Amniotic epithelial cell (primary cell): ENCODE measurements at regions not wholly inside any gene's neighbourhood (a gene's known extent, or its start where the extent isn't known, plus 50 kb on each side); places are given as distances from the start of the nearest gene placed in this dataset.
"Not testable (repeated sequence)": the region's sequence is repeated elsewhere in the genome, so short reads cannot be mapped to it uniquely, and the experiment has no call there.

Source experiments
- DNase-seq: peaks from one replicate; pipeline ENCODE4 v3.0.0-alpha.2; 2010; ENCODE audit warnings: low read depth

DNA sequence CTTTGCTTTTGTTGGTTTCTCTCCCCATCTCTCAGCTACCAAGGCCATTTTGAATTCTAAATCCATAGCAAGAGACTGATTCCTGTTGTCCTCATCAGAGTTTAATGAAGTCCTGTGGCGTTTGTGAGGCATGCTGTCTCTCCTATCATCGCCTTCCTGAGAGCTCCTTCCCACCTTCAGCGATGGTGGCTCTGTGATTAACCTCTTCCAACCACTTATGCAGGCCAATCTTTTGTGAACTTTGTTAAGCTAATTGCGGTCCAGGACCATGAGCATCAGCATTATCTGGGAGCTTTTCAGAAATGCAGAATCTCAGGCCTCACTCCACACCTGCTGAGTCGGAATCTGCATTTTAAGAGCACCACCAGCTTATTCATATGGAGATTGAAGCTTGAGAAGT, 272.5 kb upstream of the CDYL start:
- DNase-seq = no peak

DNA sequence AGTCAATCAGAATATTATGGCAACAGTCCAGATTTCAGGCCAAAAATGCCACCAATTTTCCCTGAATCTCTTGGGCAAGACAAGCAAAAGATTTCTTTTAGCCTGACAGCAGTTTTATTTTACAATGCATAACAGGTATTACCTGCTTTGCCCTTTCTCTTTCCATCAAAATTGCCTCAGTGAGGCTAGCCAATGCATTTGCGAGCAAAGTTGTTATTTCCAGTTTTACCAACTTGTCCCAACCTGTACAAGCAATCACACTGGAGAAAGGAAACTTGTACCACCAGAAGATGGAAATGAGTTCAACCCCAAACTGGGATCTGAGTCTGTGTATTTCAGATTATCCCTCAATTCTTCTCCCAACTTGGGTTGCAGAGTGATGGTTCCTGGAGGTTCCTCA, 279.9 kb upstream of the CDYL start:
- no peak for DNase-seq

- DNase-seq = peak; percentile 43
These were observed 284.5 kb upstream of the CDYL start for GRCh38 chr6:4491501-4492260.

DNA sequence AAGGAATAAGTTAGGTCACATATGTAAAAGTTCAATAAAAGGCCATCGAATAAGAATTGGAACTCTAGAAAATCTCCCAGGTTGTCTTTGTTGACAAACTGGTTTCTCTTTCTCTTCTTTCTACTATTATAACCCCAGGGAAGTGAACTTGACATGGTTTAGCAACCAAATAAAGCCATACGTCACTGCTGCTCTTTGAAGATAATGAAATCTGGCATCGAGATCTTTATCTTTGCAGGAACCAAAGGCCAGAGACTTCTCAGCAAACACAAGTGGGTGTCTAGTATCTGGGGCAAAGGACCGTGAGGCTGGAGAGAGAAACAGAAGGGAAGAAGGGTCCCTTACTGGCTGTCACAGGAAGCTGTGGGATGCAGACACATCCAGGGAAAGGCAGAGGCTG, 286.7 kb upstream of the CDYL start:
- no peak for DNase-seq

DNA sequence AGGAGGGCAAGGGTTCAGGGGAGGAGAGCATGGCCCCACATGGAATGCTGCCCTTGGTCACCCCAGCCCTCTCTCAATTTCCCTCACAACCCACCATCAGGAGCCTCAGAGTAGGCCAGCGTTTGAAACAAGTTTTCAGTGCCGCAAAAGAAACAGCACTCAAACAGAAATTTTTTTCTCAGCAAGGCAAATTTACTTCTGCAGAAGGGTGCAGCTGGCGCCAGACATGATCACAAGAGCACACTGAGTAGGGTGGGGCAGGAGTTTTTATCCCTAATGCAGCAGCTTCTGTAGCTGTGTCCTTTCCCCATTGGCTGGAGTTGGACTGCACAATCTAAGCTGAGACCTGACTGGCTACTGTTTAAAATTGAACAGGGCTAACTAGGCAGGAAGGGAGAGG, 287.8 kb upstream of the CDYL start:
- no peak for DNase-seq

DNA sequence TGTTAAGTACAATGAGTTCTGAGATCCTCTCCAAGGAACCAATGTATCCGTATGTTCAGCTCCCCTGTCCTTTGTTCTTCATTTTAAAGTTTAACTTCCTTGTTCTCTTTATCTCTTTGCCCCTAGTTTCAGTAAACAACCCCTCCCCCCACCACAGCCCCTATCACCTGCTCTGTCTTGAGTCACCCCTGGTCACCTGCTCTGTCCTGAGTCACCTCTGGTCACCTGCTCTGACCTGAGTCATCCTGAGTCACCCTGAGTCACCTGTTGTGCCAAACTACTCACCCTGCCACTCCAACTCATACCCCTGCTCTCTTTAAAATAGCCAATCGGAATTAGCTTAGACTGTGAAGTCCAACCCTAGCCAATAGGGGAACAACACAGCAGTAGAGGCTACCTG, 288.7 kb upstream of the CDYL start:
- DNase-seq = no peak

GRCh38 chr6:4486568-4487315, 289.5 kb upstream of the CDYL start:
- DNase-seq = no peak

- DNase-seq = no peak
These were observed 290.5 kb upstream of the CDYL start for GRCh38 chr6:4485735-4486134.

- no peak for DNase-seq
These were observed 293.7 kb upstream of the CDYL start for GRCh38 chr6:4482461-4482860.

DNA sequence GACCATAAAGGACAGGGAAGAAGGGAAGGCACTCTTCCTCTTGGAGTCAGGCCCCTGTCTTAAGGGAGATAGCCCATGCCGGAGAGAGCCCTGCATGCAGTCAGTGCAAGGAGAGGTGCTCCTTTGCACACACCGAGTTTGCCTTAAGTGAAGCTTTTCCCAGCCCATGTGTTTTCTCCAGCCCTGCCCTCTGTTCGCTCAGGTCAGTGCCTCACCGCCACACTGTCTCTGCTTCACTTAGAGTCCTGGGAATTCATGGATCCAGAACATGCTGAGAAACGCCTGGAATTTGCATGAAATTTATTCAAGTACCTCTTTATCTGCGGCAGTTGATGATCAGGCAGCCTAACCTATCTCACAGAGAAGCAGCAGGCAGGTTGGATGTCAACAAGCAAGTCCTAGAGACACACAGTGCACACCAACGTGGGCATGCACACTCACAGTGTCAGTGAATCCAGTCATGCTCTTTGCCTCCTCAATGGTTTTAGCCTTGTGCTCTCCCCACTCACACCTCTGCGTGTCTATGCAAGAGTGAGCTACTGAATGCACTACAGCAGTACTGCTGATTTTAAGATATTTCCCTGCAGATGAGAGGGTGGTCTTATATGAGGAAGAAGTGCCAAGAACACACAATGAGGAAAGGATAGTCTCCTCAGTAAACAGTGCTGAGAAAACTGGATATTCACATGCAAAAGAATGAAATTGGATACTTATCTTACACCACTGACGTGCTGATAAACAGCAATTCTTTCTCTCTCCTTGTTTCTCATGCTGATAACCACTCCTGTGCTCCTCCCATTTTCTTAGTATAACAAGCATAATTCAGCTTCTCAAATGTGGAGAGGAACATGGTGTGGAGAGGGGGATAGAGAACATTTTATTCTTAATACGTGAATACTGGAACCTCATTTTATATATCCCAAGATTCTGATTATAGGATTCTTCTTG, 295.1 kb upstream of the CDYL start:
- peak; percentile 60 for DNase-seq

- DNase-seq = no peak
These were observed 298.1 kb upstream of the CDYL start for GRCh38 chr6:4478098-4478497.

- no peak for DNase-seq
These were observed 301.4 kb upstream of the CDYL start for GRCh38 chr6:4474810-4475209.

DNA sequence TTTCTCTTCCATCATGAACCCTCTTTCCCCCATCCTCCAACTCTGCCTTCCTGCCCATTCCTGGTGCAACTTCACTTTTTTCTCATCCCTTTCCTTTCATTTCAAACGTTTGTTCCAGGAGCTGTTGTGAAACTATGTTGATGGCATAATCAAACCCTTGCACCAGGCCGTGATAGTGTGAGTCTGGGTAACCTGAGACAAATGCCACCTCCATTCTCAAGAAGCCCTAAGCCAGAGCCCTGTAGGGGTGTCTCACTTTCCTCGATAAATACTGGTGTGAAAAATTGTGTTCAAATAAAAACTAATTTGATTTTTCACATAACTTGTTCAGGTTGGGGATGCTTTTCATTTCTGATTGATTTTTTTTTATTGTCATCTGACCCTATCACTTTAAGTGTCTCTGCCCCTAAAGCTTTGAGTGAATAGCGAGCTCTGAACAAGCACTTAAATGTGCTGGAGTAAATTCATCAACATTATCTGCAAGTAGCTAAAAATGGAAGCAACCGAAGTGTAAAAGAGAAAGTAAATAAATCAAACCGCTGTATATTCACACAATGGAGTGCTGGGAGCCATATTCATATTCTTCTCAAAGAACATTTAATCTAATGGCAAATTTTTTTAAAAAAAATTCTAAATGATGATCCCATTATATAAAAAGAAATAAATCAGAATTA, 303.1 kb upstream of the CDYL start:
- DNase-seq = no peak

- DNase-seq = no peak
These were observed 304.0 kb upstream of the CDYL start for GRCh38 chr6:4472222-4472621.

DNA sequence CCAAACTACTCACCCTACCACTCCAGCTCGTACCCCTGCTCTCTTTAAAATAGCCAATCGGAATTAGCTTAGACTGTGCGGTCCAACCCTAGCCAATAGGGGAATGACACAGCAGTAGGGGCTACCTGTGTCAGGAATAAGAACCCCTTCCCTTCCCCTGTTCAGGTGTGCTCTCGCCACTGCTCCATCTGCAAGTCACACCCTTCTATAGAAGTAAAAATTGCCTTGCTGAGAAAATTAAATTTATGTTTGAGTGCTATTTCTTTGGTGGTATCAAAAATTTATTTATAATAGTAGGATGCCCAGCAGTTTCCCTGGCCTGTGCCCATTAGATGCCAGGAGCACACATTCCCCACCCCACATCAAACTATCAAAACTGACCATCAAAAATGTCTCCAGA, 304.7 kb upstream of the CDYL start:
- DNase-seq = not testable (repeated sequence)

- no peak for DNase-seq
These were observed 305.4 kb upstream of the CDYL start for GRCh38 chr6:4470698-4471210.

DNA sequence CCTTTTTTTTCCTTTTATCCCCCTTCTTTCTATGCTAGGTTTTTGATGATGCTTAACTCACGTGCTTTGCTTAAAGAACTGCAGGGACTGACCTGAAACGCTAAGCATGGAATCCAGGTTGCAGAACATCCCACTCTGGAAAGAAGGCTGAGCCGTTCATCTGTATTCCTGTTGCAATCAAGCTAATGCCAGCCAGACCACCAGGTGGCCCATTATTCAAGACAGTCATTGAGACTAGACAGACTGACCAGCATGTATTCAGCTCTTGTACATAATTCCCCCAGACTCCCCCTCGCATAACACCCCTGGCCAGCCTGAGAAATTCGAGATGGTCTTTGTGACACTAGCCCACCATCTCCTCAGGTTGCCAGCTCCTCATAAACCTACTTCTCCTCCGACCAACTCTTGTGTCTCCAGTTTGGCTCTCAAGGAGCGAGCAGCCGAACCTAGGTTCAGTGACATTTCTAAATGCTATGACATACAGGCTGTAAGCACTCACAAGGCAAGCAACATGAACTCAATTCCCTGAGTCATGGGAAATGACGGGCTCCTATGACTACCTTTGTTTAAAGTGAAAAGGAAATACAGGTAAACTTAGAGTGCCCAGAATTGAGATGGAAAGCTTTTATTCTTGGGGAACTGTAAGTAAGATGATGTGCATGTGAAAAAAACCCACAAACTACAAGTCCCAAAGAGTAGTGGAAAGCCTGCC, 309.3 kb upstream of the CDYL start:
- DNase-seq = no peak

GRCh38 chr6:4466261-4466660, 309.9 kb upstream of the CDYL start:
- peak; percentile 62 for DNase-seq

DNA sequence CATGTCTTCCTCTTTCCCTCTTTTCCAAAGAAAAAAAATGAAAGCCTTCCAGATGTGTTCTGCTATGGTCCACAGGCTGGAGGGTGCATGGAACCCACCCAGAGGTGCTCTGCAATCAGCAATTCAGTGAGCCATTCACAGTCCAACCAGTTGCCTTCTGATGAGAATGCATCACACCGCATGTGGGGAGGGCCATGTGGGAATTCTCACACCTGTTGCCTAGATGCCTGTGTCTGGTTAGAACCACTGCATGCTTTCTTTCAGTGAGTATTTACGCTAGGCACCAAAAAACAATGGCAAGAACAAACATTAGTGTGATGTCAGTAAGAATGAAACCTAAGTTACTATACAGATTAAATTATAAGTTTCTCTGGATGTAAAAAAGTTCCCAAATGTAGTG, 311.6 kb upstream of the CDYL start:
- DNase-seq = no peak

DNA sequence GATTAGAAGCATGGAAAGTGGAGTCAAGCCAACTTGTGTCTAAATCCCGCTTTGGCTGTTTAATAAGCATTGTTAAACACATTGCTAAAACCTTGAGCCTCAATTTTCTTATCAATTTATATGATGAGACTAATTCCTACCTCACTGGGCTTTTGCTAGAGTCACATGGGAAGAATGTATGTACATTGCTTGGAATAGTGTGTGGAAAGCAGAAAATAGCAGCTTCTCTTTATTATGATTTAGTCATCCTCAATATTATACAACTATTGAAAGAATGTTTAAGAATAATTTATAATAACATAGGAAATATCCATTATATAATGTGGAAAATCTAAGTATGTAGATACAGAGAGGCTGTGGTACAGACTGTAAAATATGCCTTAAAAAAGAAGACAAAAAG, 313.0 kb upstream of the CDYL start:
- no peak for DNase-seq
